BLaER1 (cell line): ENCODE measurements at regions not wholly inside any gene's neighbourhood (a gene's known extent, or its start where the extent isn't known, plus 50 kb on each side); places are given as distances from the start of the nearest gene placed in this dataset.
"Not testable (repeated sequence)": the region's sequence is repeated elsewhere in the genome, so short reads cannot be mapped to it uniquely, and the experiment has no call there.

ENCODE experiments used
- H3K27ac ChIP-seq: shearing (Covaris generic); formaldehyde crosslinking; 2 replicates; pipeline ENCODE4 v1.8.1; 2022
- H3K27me3 ChIP-seq: shearing (Covaris generic); formaldehyde crosslinking; 2 replicates; pipeline ENCODE4 v1.8.1; 2022
- H3K36me3 ChIP-seq: shearing (Covaris generic); formaldehyde crosslinking; 2 replicates; pipeline ENCODE4 v1.8.1; 2022
- H3K4me1 ChIP-seq: shearing (Covaris generic); formaldehyde crosslinking; 2 replicates; pipeline ENCODE4 v1.8.1; 2022
- H3K4me2 ChIP-seq: shearing (Covaris generic); formaldehyde crosslinking; 2 replicates; pipeline ENCODE4 v1.8.1; 2022
- H3K4me3 ChIP-seq: shearing (Covaris generic); formaldehyde crosslinking; 2 replicates; pipeline ENCODE4 v1.8.1; 2022
- H3K9ac ChIP-seq: shearing (Covaris generic); formaldehyde crosslinking; 2 replicates; pipeline ENCODE4 v1.8.1; 2022
- H3K9me3 ChIP-seq: shearing (Covaris generic); formaldehyde crosslinking; 2 replicates; pipeline ENCODE4 v1.8.1; 2022
- H4K20me1 ChIP-seq: shearing (Covaris generic); formaldehyde crosslinking; 2 replicates; pipeline ENCODE4 v1.8.1; 2022
- Cebpa-rat ChIP-seq: shearing (Covaris generic); IDR thresholded peaks from 2 replicates; pipeline ENCODE4 v1.8.1; 2022

DNA sequence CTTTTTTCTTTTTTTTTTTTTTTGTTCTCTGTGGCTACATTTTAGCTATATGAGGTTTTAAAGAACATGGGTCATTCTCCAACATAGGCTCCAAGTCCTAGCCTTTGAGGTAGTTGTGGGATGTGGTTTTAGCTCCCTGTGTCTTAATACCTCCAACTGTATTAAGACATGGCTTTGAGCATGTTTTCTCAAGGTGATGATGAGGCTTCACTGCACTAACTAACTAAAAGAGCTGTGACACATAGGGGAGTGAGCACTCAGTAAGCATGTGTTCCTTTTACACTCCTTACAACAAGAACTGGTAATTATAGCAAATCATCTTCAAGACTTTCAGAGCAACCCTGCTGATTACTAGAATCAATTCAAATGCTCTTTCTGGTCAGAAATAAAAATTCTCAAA is 333.6 kb upstream of the CCNH start:
- no peak overlapping the region for H3K4me3 ChIP-seq
- H3K4me2 ChIP-seq = no peak overlapping the region
- TF ChIP-seq Cebpa-rat = no peak
- H3K27me3 ChIP-seq = no peaks in the 10 kb centered on the region
- no peaks in the 10 kb centered on the region for H4K20me1 ChIP-seq
- no peak overlapping the region for H3K9ac ChIP-seq
- no peaks in the 10 kb centered on the region for H3K9me3 ChIP-seq
- no peak overlapping the region for H3K27ac ChIP-seq
- no peaks in the 10 kb centered on the region for H3K4me1 ChIP-seq
- H3K36me3 ChIP-seq = no peaks in the 10 kb centered on the region

- no peak overlapping the region for H3K9ac ChIP-seq
- no peaks in the 10 kb centered on the region for H3K9me3 ChIP-seq
- no peaks in the 10 kb centered on the region for H3K4me1 ChIP-seq
- no peak overlapping the region for H3K27ac ChIP-seq
- TF ChIP-seq Cebpa-rat = no peak
- no peaks in the 10 kb centered on the region for H4K20me1 ChIP-seq
- H3K27me3 ChIP-seq = no peaks in the 10 kb centered on the region
- H3K4me2 ChIP-seq = no peak overlapping the region
- H3K36me3 ChIP-seq = no peaks in the 10 kb centered on the region
- no peak overlapping the region for H3K4me3 ChIP-seq
These were observed 329.2 kb upstream of the CCNH start for GRCh38 chr5:87741881-87742280.

- Histone ChIP-seq H3K27me3 (no peaks in the 10 kb centered on the region), H3K4me3 (no peak overlapping the region), H3K4me1 (no peaks in the 10 kb centered on the region), H3K9me3 (no peaks in the 10 kb centered on the region), H3K36me3 (no peaks in the 10 kb centered on the region), H3K4me2 (no peak overlapping the region), H3K9ac (no peak overlapping the region), H4K20me1 (no peaks in the 10 kb centered on the region), H3K27ac (no peak overlapping the region)
- TF ChIP-seq Cebpa-rat = no peak
These were observed 323.2 kb upstream of the CCNH start for GRCh38 chr5:87735923-87736322.

GRCh38 chr5:87733897-87734296 is 321.2 kb upstream of the CCNH start:
- H3K27me3 ChIP-seq = no peaks in the 10 kb centered on the region
- no peaks in the 10 kb centered on the region for H3K4me1 ChIP-seq
- H3K9ac ChIP-seq = no peak overlapping the region
- H3K9me3 ChIP-seq = no peaks in the 10 kb centered on the region
- no peak overlapping the region for H3K27ac ChIP-seq
- no peak for TF ChIP-seq Cebpa-rat
- H3K4me3 ChIP-seq = no peak overlapping the region
- no peaks in the 10 kb centered on the region for H4K20me1 ChIP-seq
- H3K4me2 ChIP-seq = no peak overlapping the region
- no peaks in the 10 kb centered on the region for H3K36me3 ChIP-seq

DNA sequence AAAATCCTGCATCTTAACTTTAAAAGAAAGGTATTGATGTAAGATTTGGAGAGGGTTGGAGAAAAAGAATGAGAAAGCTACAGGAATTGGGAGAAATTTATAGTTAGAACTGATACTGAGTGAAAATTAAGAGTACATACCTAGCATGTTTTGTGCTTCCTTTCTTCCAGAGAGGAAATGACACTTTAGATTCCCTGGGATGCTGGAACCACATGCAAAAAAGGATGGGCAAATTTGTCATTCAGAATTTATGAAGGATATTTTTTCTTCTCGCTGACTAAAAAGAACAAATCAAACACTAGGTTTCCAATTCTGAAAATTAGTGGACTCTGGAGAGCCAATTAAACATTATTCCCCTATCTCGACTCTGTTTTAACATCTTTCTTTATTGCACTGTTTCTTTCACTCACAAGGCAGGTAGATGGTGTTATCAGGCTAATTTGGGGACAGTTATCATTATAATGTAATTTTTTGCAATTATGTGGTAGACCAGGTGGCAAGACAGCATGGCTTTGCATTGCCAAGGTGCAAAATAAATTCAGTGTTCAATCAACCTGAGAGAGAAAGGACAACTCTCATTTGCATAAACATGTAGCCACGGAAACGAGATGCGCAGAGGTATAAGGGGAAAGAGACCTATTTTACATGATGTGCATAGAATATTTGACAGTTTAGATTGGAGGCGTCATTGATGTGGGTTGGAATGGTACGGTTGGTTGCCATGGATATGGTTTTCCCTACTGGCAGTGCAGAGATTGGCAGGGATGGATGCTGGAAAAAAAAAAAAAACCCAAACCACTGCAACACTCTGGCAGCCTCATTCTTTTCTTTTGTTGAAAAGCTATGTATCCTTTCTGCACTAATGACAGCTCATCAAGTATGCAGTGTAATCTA is 320.4 kb upstream of the CCNH start:
- Histone ChIP-seq H3K9ac (no peak overlapping the region), H3K9me3 (no peaks in the 10 kb centered on the region), H3K36me3 (no peaks in the 10 kb centered on the region), H3K27ac (no peak overlapping the region), H3K27me3 (no peaks in the 10 kb centered on the region), H4K20me1 (no peaks in the 10 kb centered on the region), H3K4me1 (no peaks in the 10 kb centered on the region), H3K4me2 (no peak overlapping the region), H3K4me3 (no peak overlapping the region)
- TF ChIP-seq Cebpa-rat = no peak

DNA sequence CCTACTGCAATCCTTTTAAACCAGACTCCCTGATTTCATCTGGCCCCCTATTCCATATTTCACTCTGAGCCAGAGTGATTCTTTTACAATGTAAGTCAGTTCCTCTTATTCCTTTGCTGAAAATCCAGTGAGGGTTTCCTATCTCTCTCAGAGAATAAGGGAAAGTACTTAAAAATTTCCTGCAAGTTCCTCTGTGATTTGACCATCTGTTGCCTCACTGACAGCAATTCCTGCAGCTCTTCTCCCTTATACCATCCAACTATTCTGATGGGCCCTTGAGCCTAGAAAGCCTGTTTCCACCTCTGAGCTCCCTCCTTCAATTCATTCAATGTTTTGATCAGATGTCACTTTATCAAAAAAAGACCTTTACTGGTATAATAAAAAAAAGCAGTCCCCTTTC is 317.1 kb upstream of the CCNH start:
- no peak for TF ChIP-seq Cebpa-rat
- Histone ChIP-seq H4K20me1 (no peaks in the 10 kb centered on the region), H3K4me2 (no peak overlapping the region), H3K4me1 (no peaks in the 10 kb centered on the region), H3K9me3 (no peaks in the 10 kb centered on the region), H3K27ac (no peak overlapping the region), H3K27me3 (no peaks in the 10 kb centered on the region), H3K9ac (no peak overlapping the region), H3K36me3 (no peaks in the 10 kb centered on the region), H3K4me3 (no peak overlapping the region)

DNA sequence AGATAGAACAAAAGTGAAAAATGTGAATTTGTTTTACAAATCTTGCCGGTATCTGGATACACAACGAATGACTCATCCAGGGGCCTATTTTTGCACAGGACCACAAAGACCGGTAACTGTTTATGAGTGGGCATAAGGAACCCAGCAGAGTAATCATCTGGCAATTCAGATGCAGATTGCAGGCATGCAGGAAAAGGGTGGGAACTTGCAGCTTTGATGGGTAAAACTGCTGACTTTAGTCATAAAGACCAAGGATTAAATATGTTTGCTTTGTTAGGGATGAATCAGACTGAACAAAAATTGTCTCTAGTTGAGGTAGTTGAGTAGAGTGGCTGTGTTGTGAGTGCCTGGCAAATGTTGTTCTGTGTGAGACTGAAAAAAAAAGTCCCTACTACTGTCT is 309.6 kb upstream of the CCNH start:
- Histone ChIP-seq H4K20me1 (no peaks in the 10 kb centered on the region), H3K9me3 (peaks cover 11% of the 10 kb centered on the region), H3K27ac (no peak overlapping the region), H3K36me3 (no peaks in the 10 kb centered on the region), H3K27me3 (no peaks in the 10 kb centered on the region), H3K9ac (no peak overlapping the region), H3K4me1 (no peaks in the 10 kb centered on the region), H3K4me3 (no peak overlapping the region), H3K4me2 (no peak overlapping the region)
- TF ChIP-seq Cebpa-rat = no peak

- not testable (repeated sequence) for H3K4me2 ChIP-seq, H3K27ac ChIP-seq, H3K4me1 ChIP-seq, H3K27me3 ChIP-seq, H4K20me1 ChIP-seq, H3K9ac ChIP-seq, H3K36me3 ChIP-seq, H3K4me3 ChIP-seq
- peaks cover 11% of the 10 kb centered on the region for H3K9me3 ChIP-seq
These were observed 305.6 kb upstream of the CCNH start for GRCh38 chr5:87718224-87718925.

DNA sequence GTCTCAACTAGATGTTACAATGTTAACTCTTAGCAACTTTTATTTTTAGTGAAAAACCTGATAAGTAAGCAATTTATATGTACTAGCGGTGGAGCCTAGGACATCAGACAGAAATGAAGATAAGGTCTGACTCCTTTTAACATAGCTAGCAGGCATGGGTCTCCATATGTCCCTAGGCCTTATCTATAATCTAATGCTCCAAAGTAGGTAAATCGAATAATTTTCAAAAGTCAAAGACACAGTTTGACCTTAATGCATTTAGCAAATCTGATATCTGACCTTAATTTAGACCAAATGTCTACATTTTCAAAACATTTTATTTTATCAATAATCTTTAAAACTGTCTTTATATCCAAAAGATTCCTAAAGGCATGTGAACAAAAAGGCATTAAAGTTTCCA is 305.0 kb upstream of the CCNH start:
- Histone ChIP-seq H3K9ac (no peak overlapping the region), H3K4me3 (no peak overlapping the region), H3K4me1 (no peaks in the 10 kb centered on the region), H3K27me3 (no peaks in the 10 kb centered on the region), H3K27ac (no peak overlapping the region), H3K4me2 (no peak overlapping the region), H3K36me3 (no peaks in the 10 kb centered on the region), H4K20me1 (no peaks in the 10 kb centered on the region), H3K9me3 (peaks cover 11% of the 10 kb centered on the region)
- no peak for TF ChIP-seq Cebpa-rat

DNA sequence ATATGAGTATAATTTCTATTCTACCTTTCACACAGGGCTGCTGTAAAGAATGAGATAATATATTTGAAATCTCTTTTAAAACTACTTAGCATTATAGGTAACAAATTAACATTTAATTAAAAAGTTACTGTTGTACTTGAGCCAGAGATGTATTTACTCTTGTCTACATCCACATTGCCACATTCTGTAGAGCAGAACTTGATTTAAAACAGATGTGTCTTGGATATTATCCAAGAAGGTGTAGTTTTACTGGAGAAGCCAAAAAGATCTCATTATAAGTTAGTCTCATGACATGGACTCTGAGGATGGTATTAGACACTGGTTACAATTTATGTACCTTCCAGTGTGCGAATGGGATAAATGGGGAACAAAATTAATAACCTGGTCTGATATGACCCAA is 293.1 kb upstream of the CCNH start:
- H4K20me1 ChIP-seq = no peaks in the 10 kb centered on the region
- H3K4me1 ChIP-seq = no peaks in the 10 kb centered on the region
- no peak overlapping the region for H3K9ac ChIP-seq
- H3K4me2 ChIP-seq = no peak overlapping the region
- no peak for TF ChIP-seq Cebpa-rat
- no peaks in the 10 kb centered on the region for H3K36me3 ChIP-seq
- no peaks in the 10 kb centered on the region for H3K9me3 ChIP-seq
- no peaks in the 10 kb centered on the region for H3K27me3 ChIP-seq
- no peak overlapping the region for H3K4me3 ChIP-seq
- H3K27ac ChIP-seq = no peak overlapping the region
